ENCODE measurements at regions not wholly inside any gene's neighbourhood (a gene's known extent, or its start where the extent isn't known, plus 50 kb on each side); places are given as distances from the start of the nearest gene placed in this dataset.
"Not testable (repeated sequence)": the region's sequence is repeated elsewhere in the genome, so short reads cannot be mapped to it uniquely, and the experiment has no call there.

DNA sequence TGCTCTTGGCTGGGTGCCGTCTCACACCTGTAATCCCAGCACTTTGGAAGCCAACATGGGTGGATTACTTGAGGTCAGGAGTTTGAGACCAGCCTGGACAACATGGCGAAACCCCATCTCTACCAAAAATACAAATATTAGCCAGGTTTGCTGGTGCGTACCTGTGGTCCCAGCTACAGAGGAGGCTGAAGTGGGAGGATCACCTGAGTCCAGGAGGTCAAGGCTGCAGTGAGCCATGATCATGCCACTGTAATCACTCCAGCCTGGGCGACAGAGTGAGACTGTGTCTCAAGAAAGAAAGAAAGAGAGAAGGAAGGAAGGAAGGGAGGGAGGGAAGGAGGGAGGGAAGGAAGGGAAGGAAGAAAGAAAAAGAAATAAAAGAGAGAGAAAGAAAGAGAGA lies 103.2 kb upstream of the RFX8 start:
- H3K36me3 ChIP-seq (ENCODE audit: control insufficient read depth in 2 of 2, insufficient read depth in 2 of 2, low read length in 2 of 2); H3K4me3 ChIP-seq (ENCODE audit: low read length in 2 of 2); H3K9ac ChIP-seq (ENCODE audit: low read depth in 1 of 2, low read length in 2 of 2); H3K9me3 ChIP-seq (ENCODE audit: control insufficient read depth in 2 of 2, low read length in 2 of 2); H3K27ac ChIP-seq (ENCODE audit: low read depth in 2 of 2, low read length in 2 of 2); H3K27me3 ChIP-seq (ENCODE audit: control insufficient read depth in 2 of 2, insufficient read depth in 2 of 2, low read length in 2 of 2); H3K4me1 ChIP-seq (ENCODE audit: control insufficient read depth in 2 of 2, insufficient read depth in 2 of 2, low read length in 2 of 2): not testable (repeated sequence)

DNA sequence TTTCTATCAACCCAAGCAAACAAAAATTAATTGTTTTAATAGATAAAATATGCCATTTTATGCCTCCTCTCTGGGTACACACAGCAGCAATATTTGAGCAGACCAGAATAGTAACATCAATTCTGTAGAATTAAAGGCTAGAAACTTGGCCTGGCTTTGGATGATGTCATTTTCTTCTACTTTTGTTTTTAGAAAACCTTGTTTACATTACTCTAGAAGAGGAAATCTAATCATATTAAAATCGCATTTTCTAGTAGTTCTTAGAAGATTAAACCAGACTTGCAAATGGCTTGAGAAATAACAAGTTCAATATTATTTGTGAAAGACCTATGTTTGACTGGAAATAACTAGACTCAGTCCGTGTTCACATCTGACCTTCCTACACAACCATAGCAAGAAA lies 102.3 kb upstream of the RFX8 start:
- Histone ChIP-seq H3K4me3 (ENCODE audit: low read length in 2 of 2) (no peak overlapping the region), H3K4me1 (ENCODE audit: control insufficient read depth in 2 of 2, insufficient read depth in 2 of 2, low read length in 2 of 2) (no peaks in the 10 kb centered on the region), H3K27ac (ENCODE audit: low read depth in 2 of 2, low read length in 2 of 2) (no peak overlapping the region), H3K36me3 (ENCODE audit: control insufficient read depth in 2 of 2, insufficient read depth in 2 of 2, low read length in 2 of 2) (no peaks in the 10 kb centered on the region), H3K9ac (ENCODE audit: low read depth in 1 of 2, low read length in 2 of 2) (no peak overlapping the region), H3K27me3 (ENCODE audit: control insufficient read depth in 2 of 2, insufficient read depth in 2 of 2, low read length in 2 of 2) (no peaks in the 10 kb centered on the region), H3K9me3 (ENCODE audit: control insufficient read depth in 2 of 2, low read length in 2 of 2) (no peaks in the 10 kb centered on the region)

GRCh38 chr2:101574622-101575021 lies 99.7 kb upstream of the RFX8 start:
- Histone ChIP-seq H3K36me3 (ENCODE audit: control insufficient read depth in 2 of 2, insufficient read depth in 2 of 2, low read length in 2 of 2) (no peaks in the 10 kb centered on the region), H3K27ac (ENCODE audit: low read depth in 2 of 2, low read length in 2 of 2) (no peak overlapping the region), H3K4me1 (ENCODE audit: control insufficient read depth in 2 of 2, insufficient read depth in 2 of 2, low read length in 2 of 2) (no peaks in the 10 kb centered on the region), H3K9ac (ENCODE audit: low read depth in 1 of 2, low read length in 2 of 2) (no peak overlapping the region), H3K27me3 (ENCODE audit: control insufficient read depth in 2 of 2, insufficient read depth in 2 of 2, low read length in 2 of 2) (no peaks in the 10 kb centered on the region), H3K9me3 (ENCODE audit: control insufficient read depth in 2 of 2, low read length in 2 of 2) (no peaks in the 10 kb centered on the region), H3K4me3 (ENCODE audit: low read length in 2 of 2) (no peak overlapping the region)

GRCh38 chr2:101571951-101572350 lies 97.0 kb upstream of the RFX8 start:
- no peak overlapping the region for H3K4me3 ChIP-seq (ENCODE audit: low read length in 2 of 2)
- no peak overlapping the region for H3K27ac ChIP-seq (ENCODE audit: low read depth in 2 of 2, low read length in 2 of 2)
- no peaks in the 10 kb centered on the region for H3K27me3 ChIP-seq (ENCODE audit: control insufficient read depth in 2 of 2, insufficient read depth in 2 of 2, low read length in 2 of 2)
- H3K9ac ChIP-seq (ENCODE audit: low read depth in 1 of 2, low read length in 2 of 2): no peak overlapping the region
- H3K4me1 ChIP-seq (ENCODE audit: control insufficient read depth in 2 of 2, insufficient read depth in 2 of 2, low read length in 2 of 2): no peaks in the 10 kb centered on the region
- no peaks in the 10 kb centered on the region for H3K9me3 ChIP-seq (ENCODE audit: control insufficient read depth in 2 of 2, low read length in 2 of 2)
- no peaks in the 10 kb centered on the region for H3K36me3 ChIP-seq (ENCODE audit: control insufficient read depth in 2 of 2, insufficient read depth in 2 of 2, low read length in 2 of 2)

DNA sequence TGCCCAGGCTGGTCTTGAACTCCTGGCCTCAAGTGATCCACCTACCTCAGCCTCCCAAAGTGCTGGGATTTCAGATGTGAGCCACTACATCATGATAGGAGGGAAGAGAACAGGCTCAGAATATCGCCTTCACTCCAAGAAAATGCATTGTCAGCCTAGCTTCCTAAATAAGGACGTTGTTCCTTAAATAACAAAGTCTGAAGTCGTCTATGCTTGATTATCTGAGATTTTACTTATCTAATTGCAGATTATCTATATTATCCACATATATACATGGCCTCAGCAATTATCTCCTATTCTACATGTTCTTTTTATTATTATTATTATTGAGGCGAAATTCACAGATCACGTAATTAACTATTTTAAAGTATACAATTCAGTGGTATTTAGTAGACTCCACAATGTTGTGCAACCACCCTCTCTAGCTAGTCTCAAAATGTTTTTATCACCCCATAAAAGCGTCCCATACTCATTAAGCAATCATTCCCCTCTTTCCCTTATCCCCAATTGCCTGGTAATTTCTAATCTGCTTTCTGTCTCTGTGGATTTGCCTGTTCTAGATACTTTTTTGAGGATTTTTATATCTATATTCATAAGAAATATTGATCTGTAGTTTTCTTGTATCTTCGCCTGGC lies 95.1 kb upstream of the RFX8 start:
- Histone ChIP-seq H3K9ac (ENCODE audit: low read depth in 1 of 2, low read length in 2 of 2) (no peak overlapping the region), H3K4me1 (ENCODE audit: control insufficient read depth in 2 of 2, insufficient read depth in 2 of 2, low read length in 2 of 2) (peaks cover 0 to 5% of the 10 kb centered on the region in 2 donors), H3K36me3 (ENCODE audit: control insufficient read depth in 2 of 2, insufficient read depth in 2 of 2, low read length in 2 of 2) (no peaks in the 10 kb centered on the region), H3K9me3 (ENCODE audit: control insufficient read depth in 2 of 2, low read length in 2 of 2) (no peaks in the 10 kb centered on the region), H3K27ac (ENCODE audit: low read depth in 2 of 2, low read length in 2 of 2) (no peak overlapping the region), H3K4me3 (ENCODE audit: low read length in 2 of 2) (no peak overlapping the region), H3K27me3 (ENCODE audit: control insufficient read depth in 2 of 2, insufficient read depth in 2 of 2, low read length in 2 of 2) (no peaks in the 10 kb centered on the region)

DNA sequence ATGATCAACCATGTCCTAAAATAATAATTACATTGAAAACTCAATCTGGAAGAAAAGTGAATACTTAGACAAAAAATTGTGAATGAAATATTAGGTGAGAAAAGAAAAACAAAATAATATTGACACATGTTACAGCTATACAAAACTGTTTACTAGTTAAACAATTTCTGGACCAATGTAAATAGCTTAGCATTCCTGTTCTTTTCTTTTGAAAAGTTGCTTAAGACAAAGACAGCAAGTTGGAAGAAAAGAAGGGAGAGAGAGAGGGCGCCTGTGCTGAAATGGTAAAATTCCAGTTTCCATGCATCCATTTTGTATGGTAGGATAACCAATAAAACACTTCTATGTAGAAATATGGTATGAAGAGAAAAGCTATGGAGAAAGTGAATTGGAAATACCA lies 94.1 kb upstream of the RFX8 start:
- peaks cover 0 to 5% of the 10 kb centered on the region in 2 donors for H3K4me1 ChIP-seq (ENCODE audit: control insufficient read depth in 2 of 2, insufficient read depth in 2 of 2, low read length in 2 of 2)

GRCh38 chr2:101566632-101567228 lies 91.8 kb upstream of the RFX8 start:
- no peaks in the 10 kb centered on the region for H3K36me3 ChIP-seq (ENCODE audit: control insufficient read depth in 2 of 2, insufficient read depth in 2 of 2, low read length in 2 of 2)
- peaks cover 0 to 5% of the 10 kb centered on the region in 2 donors for H3K4me1 ChIP-seq (ENCODE audit: control insufficient read depth in 2 of 2, insufficient read depth in 2 of 2, low read length in 2 of 2)
- no peaks in the 10 kb centered on the region for H3K9me3 ChIP-seq (ENCODE audit: control insufficient read depth in 2 of 2, low read length in 2 of 2)
- H3K27ac ChIP-seq (ENCODE audit: low read depth in 2 of 2, low read length in 2 of 2): no peak overlapping the region
- H3K9ac ChIP-seq (ENCODE audit: low read depth in 1 of 2, low read length in 2 of 2): no peak overlapping the region
- no peak overlapping the region for H3K4me3 ChIP-seq (ENCODE audit: low read length in 2 of 2)
- no peaks in the 10 kb centered on the region for H3K27me3 ChIP-seq (ENCODE audit: control insufficient read depth in 2 of 2, insufficient read depth in 2 of 2, low read length in 2 of 2)

More for the DNA sequence above, 94.1 kb upstream of the RFX8 start:
- H3K27me3 ChIP-seq (ENCODE audit: control insufficient read depth in 2 of 2, insufficient read depth in 2 of 2, low read length in 2 of 2): no peaks in the 10 kb centered on the region
- no peaks in the 10 kb centered on the region for H3K9me3 ChIP-seq (ENCODE audit: control insufficient read depth in 2 of 2, low read length in 2 of 2)
- H3K27ac ChIP-seq (ENCODE audit: low read depth in 2 of 2, low read length in 2 of 2): no peak overlapping the region
- no peak overlapping the region for H3K9ac ChIP-seq (ENCODE audit: low read depth in 1 of 2, low read length in 2 of 2)
- no peaks in the 10 kb centered on the region for H3K36me3 ChIP-seq (ENCODE audit: control insufficient read depth in 2 of 2, insufficient read depth in 2 of 2, low read length in 2 of 2)
- H3K4me3 ChIP-seq (ENCODE audit: low read length in 2 of 2): no peak overlapping the region

DNA sequence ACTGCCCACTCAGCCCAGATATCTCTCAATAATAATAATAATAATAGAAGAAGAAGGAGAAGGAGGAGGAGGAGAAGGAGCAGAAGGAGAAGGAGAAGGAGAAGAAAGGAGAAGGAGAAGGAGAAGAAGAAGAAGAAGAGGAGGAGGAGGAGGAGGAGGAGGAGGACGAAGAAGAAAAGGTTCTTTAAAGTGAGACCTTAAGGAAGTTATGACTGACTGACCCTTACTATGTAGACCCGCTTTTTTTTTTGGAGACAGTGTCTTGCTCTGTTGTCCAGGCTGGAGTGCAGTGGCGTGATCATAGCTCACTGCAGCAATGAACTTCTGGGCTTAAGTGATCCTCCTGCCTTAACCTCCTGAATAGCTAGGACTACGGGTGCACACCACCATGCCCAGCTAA lies 88.9 kb upstream of the RFX8 start:
- H3K27me3 ChIP-seq (ENCODE audit: control insufficient read depth in 2 of 2, insufficient read depth in 2 of 2, low read length in 2 of 2): no peaks in the 10 kb centered on the region

DNA sequence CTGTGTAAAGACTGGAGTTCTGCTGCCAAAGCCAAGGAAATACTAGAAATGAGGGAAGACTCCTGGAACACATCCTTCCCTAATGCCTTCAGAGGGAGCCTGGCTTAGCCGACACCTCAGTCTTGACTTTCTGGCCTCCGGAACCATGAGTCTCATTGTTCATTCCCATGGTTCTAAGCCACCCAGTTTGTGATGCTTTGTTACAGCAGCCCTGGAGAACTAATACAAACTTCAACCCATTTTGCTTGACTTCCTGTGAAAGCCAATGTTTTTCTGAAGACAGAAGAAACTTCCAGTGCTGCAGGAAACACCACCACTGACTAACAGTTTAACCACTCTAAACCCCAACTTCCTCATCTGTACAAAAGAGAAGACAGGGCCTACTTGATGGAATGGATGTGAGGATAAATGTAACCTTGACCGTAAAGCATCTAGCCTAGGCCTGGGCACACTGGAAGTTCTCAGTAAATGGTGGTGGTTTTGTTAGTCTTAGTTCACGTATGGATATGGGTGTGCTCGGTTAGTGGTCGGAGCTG lies 85.9 kb upstream of the RFX8 start:
- H3K9ac ChIP-seq (ENCODE audit: low read depth in 1 of 2, low read length in 2 of 2): no peak overlapping the region
- H3K36me3 ChIP-seq (ENCODE audit: control insufficient read depth in 2 of 2, insufficient read depth in 2 of 2, low read length in 2 of 2): no peaks in the 10 kb centered on the region
- no peaks in the 10 kb centered on the region for H3K27me3 ChIP-seq (ENCODE audit: control insufficient read depth in 2 of 2, insufficient read depth in 2 of 2, low read length in 2 of 2)
- no peaks in the 10 kb centered on the region for H3K9me3 ChIP-seq (ENCODE audit: control insufficient read depth in 2 of 2, low read length in 2 of 2)
- no peak overlapping the region for H3K4me3 ChIP-seq (ENCODE audit: low read length in 2 of 2)
- H3K4me1 ChIP-seq (ENCODE audit: control insufficient read depth in 2 of 2, insufficient read depth in 2 of 2, low read length in 2 of 2): peaks cover 0 to 3% of the 10 kb centered on the region in 2 donors
- no peak overlapping the region for H3K27ac ChIP-seq (ENCODE audit: low read depth in 2 of 2, low read length in 2 of 2)

More for the DNA sequence above, 88.9 kb upstream of the RFX8 start:
- Histone ChIP-seq H3K4me1 (ENCODE audit: control insufficient read depth in 2 of 2, insufficient read depth in 2 of 2, low read length in 2 of 2) (peaks cover 3 to 5% of the 10 kb centered on the region in 2 donors), H3K27ac (ENCODE audit: low read depth in 2 of 2, low read length in 2 of 2) (no peak overlapping the region), H3K36me3 (ENCODE audit: control insufficient read depth in 2 of 2, insufficient read depth in 2 of 2, low read length in 2 of 2) (no peaks in the 10 kb centered on the region), H3K9me3 (ENCODE audit: control insufficient read depth in 2 of 2, low read length in 2 of 2) (no peaks in the 10 kb centered on the region), H3K4me3 (ENCODE audit: low read length in 2 of 2) (no peak overlapping the region), H3K9ac (ENCODE audit: low read depth in 1 of 2, low read length in 2 of 2) (no peak overlapping the region)

DNA sequence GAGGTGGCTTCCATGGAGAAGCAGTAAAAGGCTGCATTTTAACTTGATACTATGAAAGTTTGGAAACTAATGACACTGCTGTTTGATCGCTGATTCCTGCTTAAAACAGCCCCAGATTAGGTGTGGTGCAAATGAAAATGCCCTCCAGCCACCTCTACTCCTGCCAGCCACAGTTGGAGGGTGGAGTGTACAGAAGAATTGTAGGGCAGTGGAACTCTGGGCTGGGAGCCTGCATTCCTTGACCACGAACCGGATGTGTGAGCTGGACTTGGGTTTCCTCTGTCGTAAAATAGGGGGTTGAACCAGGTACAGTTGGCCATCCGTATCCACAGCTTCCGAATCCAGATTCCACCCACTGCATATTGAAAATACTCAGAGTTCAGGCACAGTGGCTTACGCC lies 84.6 kb upstream of the RFX8 start:
- no peaks in the 10 kb centered on the region for H3K27me3 ChIP-seq (ENCODE audit: control insufficient read depth in 2 of 2, insufficient read depth in 2 of 2, low read length in 2 of 2)
- no peak overlapping the region for H3K9ac ChIP-seq (ENCODE audit: low read depth in 1 of 2, low read length in 2 of 2)
- no peak overlapping the region for H3K4me3 ChIP-seq (ENCODE audit: low read length in 2 of 2)
- H3K27ac ChIP-seq (ENCODE audit: low read depth in 2 of 2, low read length in 2 of 2): no peak overlapping the region
- no peaks in the 10 kb centered on the region for H3K9me3 ChIP-seq (ENCODE audit: control insufficient read depth in 2 of 2, low read length in 2 of 2)
- peaks cover 0 to 3% of the 10 kb centered on the region in 2 donors for H3K4me1 ChIP-seq (ENCODE audit: control insufficient read depth in 2 of 2, insufficient read depth in 2 of 2, low read length in 2 of 2)
- H3K36me3 ChIP-seq (ENCODE audit: control insufficient read depth in 2 of 2, insufficient read depth in 2 of 2, low read length in 2 of 2): no peaks in the 10 kb centered on the region

Data from mucosa of rectum (tissue), 2 donors.